Left lung (tissue), 4 donors: ENCODE measurements at regions not wholly inside any gene's neighbourhood (a gene's known extent, or its start where the extent isn't known, plus 50 kb on each side); places are given as distances from the start of the nearest gene placed in this dataset.

Experiments
- ATAC-seq: fragments of 200-7000 bp; cut with Tn5 transposase; one replicate; pipeline ENCODE4 v1.9.1; 2020; ENCODE audit warnings: moderate library complexity
- DNase-seq, 4 donors: peaks; one replicate each; pipeline ENCODE4 v3.0.0-alpha.2; 2013 to 2020
- H3K27ac ChIP-seq, 2 donors: fragments of 200-600 bp; sonication (generic) in 1 of 2; one replicate each; pipeline versions ENCODE4 v1.5.0 to v1.8.0; 2020 to 2021
- H3K27me3 ChIP-seq, 2 donors: fragments of 200-600 bp; sonication (generic) in 1 of 2; one replicate each; pipeline versions ENCODE4 v1.5.0 to v1.8.0; 2020 to 2021
- H3K36me3 ChIP-seq, 2 donors: fragments of 200-600 bp; sonication (generic) in 1 of 2; one replicate each; pipeline versions ENCODE4 v1.5.0 to v1.8.0; 2020 to 2021
- H3K4me1 ChIP-seq, 2 donors: fragments of 200-600 bp; one replicate each; pipeline ENCODE4 v1.8.0; 2021
- H3K4me3 ChIP-seq, 2 donors: fragments of 200-600 bp; sonication (generic) in 1 of 2; one replicate each; pipeline versions ENCODE4 v1.5.0 to v1.8.0; 2020 to 2021; ENCODE audit warnings: mild to moderate bottlenecking in 1 of 2
- H3K9me3 ChIP-seq, 2 donors: fragments of 200-600 bp; sonication (generic) in 1 of 2; one replicate each; pipeline versions ENCODE4 v1.5.0 to v1.8.0; 2020 to 2021
- CTCF ChIP-seq, 2 donors: fragments of 200-600 bp; sonication (generic) in 1 of 2; IDR thresholded peaks; one replicate each; pipeline versions ENCODE4 v1.5.0 to v1.8.0; 2021; ENCODE audit warnings: antibody characterized with exemption in 2 of 2
- intact Hi-C, 2 donors: fragments of 100-400 bp; cut with DNase I; formaldehyde crosslinking; loops; one replicate each; pipeline versions ENCODE4 v1.11.2 to v1.14.2; 2022
- donor health status: DM: no; HTN: yes; CAD: no.
- donor health status: DM: no; HTN: no; CAD: no.

GRCh38 chr9:119088002-119088547 is 281.2 kb downstream of the BRINP1 start:
- TF ChIP-seq CTCF (IDR thresholded peaks at IDR 0.05), result no peak
- intact Hi-C loops, result no loop called here
- Histone ChIP-seq H3K27ac (no peak overlapping the region), H3K4me3 (no peak overlapping the region), H3K4me1 (no peaks in the 10 kb centered on the region), H3K9me3 (no peaks in the 10 kb centered on the region), H3K36me3 (no peaks in the 10 kb centered on the region), H3K27me3 (no peaks in the 10 kb centered on the region)
- DNase-seq (peak in 1 of 4 donors; percentile 32), ATAC-seq (peak; percentile 79)

DNA sequence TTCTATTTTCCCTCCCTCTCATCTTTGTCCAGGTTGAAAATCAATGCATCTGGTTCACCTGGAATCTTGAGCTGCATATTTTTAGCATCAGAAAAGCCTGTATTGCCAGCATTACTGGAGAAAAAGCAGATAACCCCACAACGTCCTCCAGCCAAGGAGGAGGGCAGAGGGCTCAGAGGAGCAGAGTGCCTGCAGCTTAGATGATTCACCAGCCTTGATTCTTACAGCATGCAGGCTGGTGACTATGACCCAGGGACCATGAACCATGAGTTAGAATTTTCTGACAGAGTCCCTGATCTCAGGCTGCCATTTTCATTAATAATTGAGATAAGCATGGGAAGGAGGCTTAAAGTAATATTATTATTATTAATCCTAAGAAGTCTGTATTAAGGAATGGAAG is 278.2 kb downstream of the BRINP1 start:
- no peak for DNase-seq
- no peaks in the 10 kb centered on the region for H3K4me1 ChIP-seq
- no peaks in the 10 kb centered on the region for H3K36me3 ChIP-seq
- no peak for ATAC-seq
- H3K27ac ChIP-seq, result no peak overlapping the region
- intact Hi-C loops, result no loop called here
- TF ChIP-seq CTCF (IDR thresholded peaks at IDR 0.05), result no peak
- no peaks in the 10 kb centered on the region for H3K27me3 ChIP-seq
- H3K4me3 ChIP-seq, result no peak overlapping the region
- H3K9me3 ChIP-seq, result no peaks in the 10 kb centered on the region

DNA sequence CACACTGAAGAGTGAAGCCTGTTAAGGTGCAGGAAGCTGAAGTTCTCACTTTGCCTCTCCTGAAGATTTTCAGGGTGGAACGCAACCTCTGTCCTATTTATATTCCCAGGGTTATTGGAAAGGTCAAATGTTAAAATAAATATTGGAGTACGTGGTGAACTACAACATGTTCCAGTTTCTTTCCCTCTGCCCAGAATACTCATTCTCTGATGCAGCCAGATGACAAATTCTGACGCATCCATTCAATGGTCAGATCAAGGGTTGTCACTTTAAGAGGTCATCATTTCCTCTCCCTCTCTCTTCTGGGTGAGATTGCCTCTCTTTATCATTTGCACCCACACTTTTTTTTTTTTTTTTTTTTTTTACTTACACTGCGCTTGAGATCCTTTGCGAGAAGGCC is 277.1 kb downstream of the BRINP1 start:
- Histone ChIP-seq H3K9me3 (no peaks in the 10 kb centered on the region), H3K4me1 (no peaks in the 10 kb centered on the region), H3K27me3 (no peaks in the 10 kb centered on the region), H3K36me3 (no peaks in the 10 kb centered on the region), H3K4me3 (no peak overlapping the region), H3K27ac (no peak overlapping the region)
- no peak for ATAC-seq
- intact Hi-C loops, result no loop called here
- no peak for TF ChIP-seq CTCF (IDR thresholded peaks at IDR 0.05)
- no peak for DNase-seq

GRCh38 chr9:119094086-119094485 is 275.1 kb downstream of the BRINP1 start:
- Histone ChIP-seq H3K4me3 (no peak overlapping the region), H3K9me3 (no peaks in the 10 kb centered on the region), H3K27ac (no peak overlapping the region), H3K27me3 (no peaks in the 10 kb centered on the region), H3K36me3 (no peaks in the 10 kb centered on the region), H3K4me1 (no peaks in the 10 kb centered on the region)
- peak; percentile 94 for ATAC-seq
- TF ChIP-seq CTCF (IDR thresholded peaks at IDR 0.05), result no peak
- no peak for DNase-seq
- intact Hi-C loops, result no loop called here

GRCh38 chr9:119095072-119095471 is 274.2 kb downstream of the BRINP1 start:
- intact Hi-C loops, result no loop called here
- no peak overlapping the region for H3K27ac ChIP-seq
- DNase-seq, result no peak
- no peaks in the 10 kb centered on the region for H3K4me1 ChIP-seq
- no peaks in the 10 kb centered on the region for H3K36me3 ChIP-seq
- ATAC-seq, result no peak
- TF ChIP-seq CTCF (IDR thresholded peaks at IDR 0.05), result no peak
- no peaks in the 10 kb centered on the region for H3K9me3 ChIP-seq
- no peak overlapping the region for H3K4me3 ChIP-seq
- no peaks in the 10 kb centered on the region for H3K27me3 ChIP-seq
